Stimulated activated naive CD4-positive, alpha-beta T cell treated with Interleukin-2 at 50 U/mL for 16 hours (primary cell): ENCODE measurements at regions not wholly inside any gene's neighbourhood (a gene's known extent, or its start where the extent isn't known, plus 50 kb on each side); places are given as distances from the start of the nearest gene placed in this dataset.
"Not testable (repeated sequence)": the region's sequence is repeated elsewhere in the genome, so short reads cannot be mapped to it uniquely, and the experiment has no call there.

Experiments used
- DNase-seq: peaks from one replicate; lab custom pipeline; 2025; lab: John Stamatoyannopoulos, UW

DNA sequence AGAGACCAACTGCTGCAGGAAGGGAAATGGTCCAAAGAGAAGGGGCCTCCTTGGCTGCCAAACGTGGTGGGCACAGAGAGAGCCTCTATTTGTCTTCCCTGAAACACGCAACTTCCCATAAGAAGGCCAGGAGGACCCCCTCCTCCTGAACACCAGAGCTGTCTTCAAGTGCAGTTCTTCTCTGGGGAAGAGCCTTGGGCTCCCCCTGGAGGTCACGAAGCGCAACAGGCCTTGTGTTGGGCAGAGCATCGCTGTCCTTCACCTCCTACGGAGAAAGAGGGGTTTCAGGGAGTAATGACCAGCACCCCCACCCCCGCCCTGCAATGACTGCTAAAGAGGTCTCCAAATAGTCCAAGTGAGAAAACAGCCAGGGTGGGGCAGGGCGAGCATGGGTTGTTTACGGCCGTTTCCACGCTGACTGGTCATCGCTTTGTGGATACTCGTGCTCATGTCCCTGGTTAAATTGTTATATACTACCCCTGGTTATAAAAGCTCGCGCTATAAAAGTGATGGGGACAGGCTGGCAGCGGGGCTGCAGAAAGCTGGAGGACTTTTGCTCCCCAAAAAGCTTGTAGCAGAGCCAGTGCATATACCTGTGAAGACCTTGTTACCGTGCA, 397.5 kb upstream of the ATP10A start:
- DNase-seq: no peak

DNA sequence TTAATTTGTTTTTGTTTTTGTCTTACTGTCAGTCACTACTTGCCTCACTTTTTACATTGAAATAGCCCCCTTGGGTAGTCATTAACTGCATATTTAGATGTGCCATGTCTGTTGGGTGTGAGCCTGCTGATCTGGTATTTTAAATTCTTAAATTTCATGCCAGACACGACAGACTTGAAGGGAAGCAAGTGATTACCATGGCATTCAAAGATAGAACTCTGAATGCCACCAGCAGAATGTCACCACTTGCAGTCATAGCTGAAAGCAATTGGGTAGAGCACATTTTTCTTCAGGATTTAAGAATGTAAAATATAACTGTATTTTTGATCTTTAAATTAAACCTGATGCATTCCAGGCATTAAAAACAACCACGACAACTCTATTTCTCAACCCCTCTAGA, 396.5 kb upstream of the ATP10A start:
- DNase-seq: no peak

DNA sequence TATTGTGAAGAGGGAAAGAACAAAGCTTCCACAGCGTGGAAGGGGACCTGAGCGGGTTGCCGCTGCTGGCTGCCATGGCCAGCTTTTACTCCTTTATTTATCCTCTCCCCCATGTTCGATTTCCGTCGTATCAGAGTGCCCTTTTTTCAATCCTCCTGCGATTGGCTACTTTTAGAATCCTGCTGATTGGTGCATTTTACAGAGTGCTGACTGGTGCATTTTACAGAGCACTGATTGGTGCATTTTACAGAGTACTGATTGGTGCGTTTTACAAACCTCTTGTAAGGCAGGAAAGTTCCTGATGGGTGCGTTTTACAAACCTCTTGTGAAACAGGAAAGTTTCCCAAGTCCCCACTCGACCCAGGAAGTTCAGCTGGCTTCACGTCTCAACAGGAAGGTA, 381.7 kb upstream of the ATP10A start:
- DNase-seq: not testable (repeated sequence)

GRCh38 chr15:26243382-26243781, 380.3 kb upstream of the ATP10A start:
- no peak for DNase-seq

- no peak for DNase-seq
Observed at GRCh38 chr15:26242565-26243071, 379.5 kb upstream of the ATP10A start.

DNA sequence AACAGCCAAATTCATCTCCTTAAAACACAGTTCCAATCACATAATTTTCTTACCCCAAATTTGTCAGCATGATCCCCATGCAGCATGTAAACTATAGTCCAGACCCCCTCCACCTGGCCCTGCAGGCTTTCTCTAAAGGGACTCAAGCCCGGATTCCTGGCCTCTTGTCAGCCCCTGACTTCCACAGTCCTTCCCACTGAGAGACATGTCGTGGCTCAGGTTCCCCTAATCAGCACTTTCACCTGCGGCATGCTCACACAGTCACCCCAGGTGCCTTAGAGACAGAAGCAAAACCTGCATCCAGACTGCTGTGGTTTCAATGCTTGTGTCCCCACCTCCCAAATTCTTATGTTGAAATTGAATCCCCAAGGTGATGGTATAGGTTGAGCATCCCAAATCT, 372.7 kb upstream of the ATP10A start:
- no peak for DNase-seq

DNA sequence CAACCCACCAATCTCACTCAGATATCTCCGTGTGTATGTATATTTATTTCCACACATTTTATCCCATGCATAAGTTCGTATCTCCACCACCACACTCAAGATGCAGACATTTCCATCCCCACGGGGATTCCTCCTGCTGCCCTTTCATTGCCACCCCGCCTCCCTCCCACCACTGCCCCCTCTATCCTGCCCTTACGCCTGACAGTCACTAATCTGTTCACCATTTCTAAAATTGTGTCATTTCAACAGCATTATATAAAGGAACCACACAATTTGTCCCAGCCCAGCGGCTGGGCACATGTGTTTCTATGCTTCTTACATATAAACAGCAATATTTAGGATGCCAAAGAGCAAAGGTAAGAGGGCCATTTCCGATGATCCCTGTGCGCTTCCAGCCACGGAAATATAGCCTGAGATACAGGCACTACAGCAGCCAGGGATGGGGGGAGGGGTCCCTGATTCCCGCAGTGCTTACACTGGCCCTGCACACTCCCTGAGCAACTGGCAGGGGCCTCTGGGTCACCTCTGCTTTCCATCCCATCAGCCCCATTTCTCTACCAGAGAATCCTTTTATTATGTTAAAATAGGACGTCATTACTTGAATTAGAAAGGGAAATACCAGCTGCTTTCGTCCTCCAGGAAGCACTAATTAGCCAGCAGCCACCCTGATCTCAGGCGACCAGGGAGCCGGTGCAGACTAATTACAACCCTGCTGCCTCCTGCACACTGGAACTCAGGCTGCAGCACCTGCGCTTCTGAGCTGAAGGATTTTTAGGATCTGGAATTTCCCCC, 372.0 kb upstream of the ATP10A start:
- DNase-seq: no peak

DNA sequence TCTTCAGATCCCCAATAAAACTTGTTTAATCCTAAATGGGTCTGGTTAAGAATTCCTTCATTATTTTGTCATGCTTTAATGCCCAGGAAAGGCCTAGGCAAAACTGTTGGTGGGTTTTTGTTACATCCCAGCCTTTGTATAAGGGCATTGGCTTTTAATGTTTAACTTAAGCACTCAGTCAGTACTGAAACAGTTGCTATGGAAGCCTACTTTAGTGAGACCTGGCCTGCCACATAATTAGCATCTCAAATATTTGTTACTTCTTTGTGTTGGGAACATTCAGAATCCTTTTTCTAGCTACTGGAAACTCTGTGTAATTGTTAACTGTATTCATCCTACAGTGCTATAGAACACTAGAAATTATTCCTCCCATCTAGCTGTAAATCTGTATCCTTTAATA, 369.6 kb upstream of the ATP10A start:
- DNase-seq: no peak

GRCh38 chr15:26231096-26231495, 368.0 kb upstream of the ATP10A start:
- DNase-seq: no peak

GRCh38 chr15:26224266-26224665, 361.1 kb upstream of the ATP10A start:
- DNase-seq: no peak

DNA sequence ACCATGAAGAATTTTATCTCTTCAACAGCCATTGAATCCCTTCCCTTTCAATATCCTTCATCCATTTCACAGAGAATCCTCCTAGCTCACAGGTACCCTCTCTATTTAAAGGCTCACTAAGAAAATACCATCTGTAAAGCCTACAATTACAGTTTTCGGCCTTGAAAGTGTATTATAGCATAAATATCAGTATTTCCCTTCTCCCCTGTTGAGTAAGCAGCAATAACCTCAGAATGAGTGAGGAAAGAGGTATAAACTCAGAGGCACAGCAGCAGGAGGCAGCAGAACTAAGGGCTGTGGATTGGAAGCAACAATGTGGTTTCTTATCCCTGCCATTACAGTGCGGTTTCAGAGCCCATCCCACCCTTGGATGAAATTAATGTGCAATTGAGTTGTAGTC, 360.6 kb upstream of the ATP10A start:
- no peak for DNase-seq

- no peak for DNase-seq
Observed at GRCh38 chr15:26222781-26223180, 359.7 kb upstream of the ATP10A start.

GRCh38 chr15:26217043-26217442, 353.9 kb upstream of the ATP10A start:
- not testable (repeated sequence) for DNase-seq

DNA sequence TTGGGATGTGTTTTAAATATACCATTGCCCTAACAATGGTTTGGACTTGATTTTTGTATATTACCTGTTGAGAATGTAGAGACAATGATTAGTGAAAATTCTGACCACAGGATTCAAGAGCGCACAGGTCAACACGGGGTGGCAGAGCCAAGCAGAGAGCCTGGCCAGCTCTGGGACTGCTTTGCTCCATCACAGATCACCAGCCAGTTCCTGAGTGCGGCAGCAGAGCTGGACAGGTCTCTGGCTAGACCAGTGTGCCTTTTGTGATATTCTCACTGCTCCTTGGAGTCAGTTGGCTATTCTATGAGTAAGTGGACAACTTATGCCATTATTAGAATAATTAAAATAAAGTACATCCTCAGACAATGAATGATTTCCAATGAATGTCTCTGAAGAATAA, 351.2 kb upstream of the ATP10A start:
- DNase-seq: no peak

GRCh38 chr15:26213427-26213826, 350.3 kb upstream of the ATP10A start:
- DNase-seq: no peak

DNA sequence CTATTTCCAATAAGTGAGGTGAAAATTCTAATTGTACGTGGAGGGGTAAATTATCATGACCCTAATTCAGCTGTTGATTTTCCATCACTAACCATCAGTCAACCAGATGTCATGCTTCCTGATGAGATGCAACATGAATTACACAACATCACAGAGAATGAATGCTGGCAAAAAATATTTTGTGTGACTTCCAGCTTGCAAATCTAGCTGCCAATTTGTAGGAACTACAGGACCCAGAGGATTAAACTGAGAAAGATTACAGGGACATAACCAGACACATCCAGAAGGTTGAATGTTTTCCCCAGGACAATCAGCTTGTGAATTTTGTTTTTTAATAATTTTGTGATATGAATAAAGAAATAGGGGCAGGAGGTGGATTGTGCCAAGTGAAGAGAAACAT, 349.0 kb upstream of the ATP10A start:
- no peak for DNase-seq

GRCh38 chr15:26210980-26211379, 347.9 kb upstream of the ATP10A start:
- DNase-seq: no peak

- DNase-seq: no peak
Observed at GRCh38 chr15:26201177-26201858, 338.2 kb upstream of the ATP10A start.

DNA sequence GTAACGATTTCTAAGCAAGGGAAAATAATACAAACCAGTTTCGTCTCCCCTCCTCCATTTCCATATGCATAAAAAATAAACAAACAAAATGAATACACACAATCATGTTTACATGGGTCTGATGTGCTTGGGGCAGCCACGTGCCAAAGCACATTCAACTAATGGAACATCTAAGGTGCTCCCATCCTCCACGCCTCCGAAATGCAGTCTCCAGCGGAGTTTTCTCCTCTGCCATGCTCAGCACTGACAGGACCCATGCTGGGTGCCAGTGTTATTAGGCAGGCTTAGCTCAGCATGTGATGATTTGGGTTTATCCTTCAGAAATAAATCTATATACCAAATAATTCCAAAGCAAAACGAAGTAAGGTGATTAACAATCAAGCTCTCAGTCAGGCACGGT, 337.3 kb upstream of the ATP10A start:
- DNase-seq: no peak

DNA sequence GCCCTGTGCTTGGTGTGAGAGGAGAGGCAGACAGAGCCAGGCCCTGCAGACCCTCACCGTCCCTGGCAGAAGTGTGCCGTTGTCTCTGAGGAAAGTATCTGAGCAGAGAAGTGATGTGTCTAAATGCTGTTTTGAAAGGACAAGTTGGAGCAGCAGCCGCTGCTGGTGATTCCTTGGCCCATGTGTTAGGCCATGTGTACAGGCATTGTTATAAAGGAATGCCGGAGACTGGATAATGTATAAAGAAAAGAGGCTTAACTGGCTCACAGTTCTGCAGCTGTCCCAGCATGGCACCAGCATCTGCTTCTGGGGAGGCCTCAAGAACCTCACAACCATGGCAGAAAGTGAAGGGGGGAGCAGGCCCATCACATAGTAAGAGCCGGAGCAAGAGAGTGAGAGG, 334.6 kb upstream of the ATP10A start:
- DNase-seq: no peak

GRCh38 chr15:26197060-26197459, 333.9 kb upstream of the ATP10A start:
- no peak for DNase-seq

DNA sequence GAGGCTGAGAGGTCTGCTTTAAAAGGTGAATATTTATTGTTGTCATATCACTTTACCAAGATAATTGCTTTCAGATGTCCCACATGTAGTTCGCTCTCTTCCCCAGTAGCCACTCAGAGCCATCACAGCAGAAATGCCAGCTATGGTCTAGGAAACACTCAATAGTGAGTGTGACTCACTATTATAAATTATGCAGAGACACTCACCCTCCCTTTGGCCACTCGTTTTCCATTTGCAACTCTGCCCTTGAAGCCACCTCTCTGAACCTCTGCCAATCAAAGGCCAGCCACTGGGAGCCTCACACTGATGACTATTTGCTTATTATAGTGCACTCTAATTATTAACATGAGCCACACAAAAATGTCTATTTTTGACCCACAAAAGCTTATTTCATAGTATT, 328.1 kb upstream of the ATP10A start:
- no peak for DNase-seq

- not testable (repeated sequence) for DNase-seq
Observed at GRCh38 chr15:26186138-26186537, 323.0 kb upstream of the ATP10A start.
